ENCODE measurements at regions not wholly inside any gene's neighbourhood (a gene's known extent, or its start where the extent isn't known, plus 50 kb on each side); places are given as distances from the start of the nearest gene placed in this dataset.

- H3K14ac ChIP-seq (replicated peaks; ENCODE audit: low read depth, low read length) = no peak overlapping the region
Measured at GRCh38 chr20:7090001-7090400, 322.5 kb downstream of the BMP2 start.

More at GRCh38 chr20:7090001-7090400, 322.5 kb downstream of the BMP2 start:
- Histone ChIP-seq H3K27me3 (ENCODE audit: control insufficient read depth, insufficient read depth, low read length) (no peaks in the 10 kb centered on the region), H2BK15ac (ENCODE audit: low read depth, low read length) (no peak overlapping the region), H3K79me1 (ENCODE audit: low read depth in 1 of 2, low read length in 2 of 2) (no peaks in the 10 kb centered on the region), H3K4me2 (ENCODE audit: low read depth, low read length) (no peak overlapping the region), H2BK120ac (ENCODE audit: low read depth, low read length) (no peak overlapping the region), H3K9me3 (ENCODE audit: control insufficient read depth, insufficient read depth, low read length) (no peaks in the 10 kb centered on the region), H2AK9ac (replicated peaks; ENCODE audit: low read depth, low read length, poor library complexity) (no peak overlapping the region), H3K56ac (ENCODE audit: extremely low read depth, insufficient read depth, low read length) (no peak overlapping the region), H3K27ac (ENCODE audit: insufficient read depth, low read length) (no peak overlapping the region), H3K18ac (ENCODE audit: low read depth, low read length) (no peak overlapping the region), H4K5ac (ENCODE audit: low read depth, low read length) (no peak overlapping the region), H2AFZ (replicated peaks; ENCODE audit: low read length, poor library complexity) (no peak overlapping the region), H3K4me3 (ENCODE audit: insufficient read depth, low read depth, low read length) (no peak overlapping the region), H2BK5ac (ENCODE audit: low read depth, low read length, poor library complexity, severe bottlenecking) (no peak overlapping the region), H2AK5ac (ENCODE audit: low read depth, low read length) (no peak overlapping the region), H3K9me1 (ENCODE audit: insufficient read depth, low read length) (no peaks in the 10 kb centered on the region), H4K8ac (ENCODE audit: low read depth in 2 of 2, low read length in 2 of 2) (no peak overlapping the region), H2BK20ac (ENCODE audit: low read depth, low read length) (no peak overlapping the region), H3K23ac (ENCODE audit: low read depth, low read length) (no peak overlapping the region), H4K91ac (ENCODE audit: insufficient read depth, low read depth, low read length) (no peak overlapping the region), H3K4ac (ENCODE audit: low read depth, low read length) (no peak overlapping the region), H3K9ac (ENCODE audit: low read depth, low read length) (no peak overlapping the region), H3K36me3 (ENCODE audit: control insufficient read depth, insufficient read depth, low read length) (no peaks in the 10 kb centered on the region), H4K20me1 (ENCODE audit: insufficient read depth, low read length) (no peaks in the 10 kb centered on the region), H3K4me1 (ENCODE audit: control insufficient read depth, insufficient read depth, low read length) (no peaks in the 10 kb centered on the region)
- intact Hi-C loops (cut with micrococcal nuclease) (no loop called here), in situ Hi-C loops (cut with MboI; ENCODE audit: low sequenced_read_pairs) (no loop called here), dilution Hi-C loops (cut with HindIII; ENCODE audit: low sequenced_read_pairs, unreplicated experiment) (no loop called here)
- CTCF ChIA-PET = no interaction called here
- no TSS peak for BruUV-seq (replicated peaks)
- POLR2A ChIA-PET (ENCODE audit: unreplicated experiment) = no interaction called here
- DNase-seq (no peak), ATAC-seq (ENCODE audit: low read depth) (no peak)
- no peak for TF ChIP-seq MAFK (IDR thresholded peaks at IDR 0.05; ENCODE audit: low read depth, low read length)
- TF ChIP-seq CHD1 (IDR thresholded peaks at IDR 0.05; ENCODE audit: low read depth, low read length) = no peak
- no peak for TF ChIP-seq POLR2A (IDR thresholded peaks at IDR 0.05; ENCODE audit: low read depth, low read length)
- TF ChIP-seq MAZ (IDR thresholded peaks at IDR 0.05; ENCODE audit: borderline replicate concordance, low read depth, low read length) = no peak
- TF ChIP-seq CTCF (conservative IDR thresholded peaks at IDR 0.05; ENCODE audit: low read depth, low read length) = no peak
- no peak for TF ChIP-seq SMC3 (IDR thresholded peaks at IDR 0.05; ENCODE audit: low read depth, low read length)
- TF ChIP-seq MXI1 (IDR thresholded peaks at IDR 0.05; ENCODE audit: borderline replicate concordance, low read depth, low read length) = no peak
- no peak for TF ChIP-seq RCOR1 (IDR thresholded peaks at IDR 0.05; ENCODE audit: insufficient replicate concordance, low read length)
- no peak for TF ChIP-seq RFX5 (IDR thresholded peaks at IDR 0.05; ENCODE audit: low read depth, low read length)
- TF ChIP-seq NFE2L2 (IDR thresholded peaks at IDR 0.05; ENCODE audit: low read depth, low read length) = no peak
- no peak for TF ChIP-seq USF2 (IDR thresholded peaks at IDR 0.05; ENCODE audit: low read depth, low read length)
- no peak for TF ChIP-seq CEBPB (IDR thresholded peaks at IDR 0.05; ENCODE audit: low read depth, low read length)
- TF ChIP-seq RAD21 (IDR thresholded peaks at IDR 0.05; ENCODE audit: low read length) = no peak
- no peak for TF ChIP-seq FOS (IDR thresholded peaks at IDR 0.05; ENCODE audit: low read depth, low read length)
- no peak for TF ChIP-seq ELK1 (IDR thresholded peaks at IDR 0.05; ENCODE audit: borderline replicate concordance, low read depth, low read length)
- TF ChIP-seq BHLHE40 (IDR thresholded peaks at IDR 0.05; ENCODE audit: low read depth, low read length) = no peak
